ENCODE measurements at regions not wholly inside any gene's neighbourhood (a gene's known extent, or its start where the extent isn't known, plus 50 kb on each side); places are given as distances from the start of the nearest gene placed in this dataset.

GRCh38 chr13:62337109-62337880 lies 921.6 kb upstream of the PCDH20 start:
- no peak for TF ChIP-seq CTCF (conservative IDR thresholded peaks at IDR 0.05; ENCODE audit: low read depth, low read length)
- no peak for TF ChIP-seq RCOR1 (IDR thresholded peaks at IDR 0.05; ENCODE audit: insufficient replicate concordance, low read length)
- TF ChIP-seq POLR2A (IDR thresholded peaks at IDR 0.05; ENCODE audit: low read depth, low read length), result no peak
- TF ChIP-seq RFX5 (IDR thresholded peaks at IDR 0.05; ENCODE audit: low read depth, low read length), result no peak
- no peak for TF ChIP-seq ELK1 (IDR thresholded peaks at IDR 0.05; ENCODE audit: borderline replicate concordance, low read depth, low read length)
- TF ChIP-seq CEBPB (IDR thresholded peaks at IDR 0.05; ENCODE audit: low read depth, low read length), result no peak
- TF ChIP-seq RAD21 (IDR thresholded peaks at IDR 0.05; ENCODE audit: low read length), result no peak
- no peak for TF ChIP-seq SMC3 (IDR thresholded peaks at IDR 0.05; ENCODE audit: low read depth, low read length)
- TF ChIP-seq MAFK (IDR thresholded peaks at IDR 0.05; ENCODE audit: low read depth, low read length), result no peak
- TF ChIP-seq MXI1 (IDR thresholded peaks at IDR 0.05; ENCODE audit: borderline replicate concordance, low read depth, low read length), result no peak
- no peak for TF ChIP-seq FOS (IDR thresholded peaks at IDR 0.05; ENCODE audit: low read depth, low read length)
- no peak for TF ChIP-seq BHLHE40 (IDR thresholded peaks at IDR 0.05; ENCODE audit: low read depth, low read length)
- TF ChIP-seq USF2 (IDR thresholded peaks at IDR 0.05; ENCODE audit: low read depth, low read length), result no peak
- TF ChIP-seq NFE2L2 (IDR thresholded peaks at IDR 0.05; ENCODE audit: low read depth, low read length), result no peak
